ENCODE measurements at regions not wholly inside any gene's neighbourhood (a gene's known extent, or its start where the extent isn't known, plus 50 kb on each side); places are given as distances from the start of the nearest gene placed in this dataset.

DNA sequence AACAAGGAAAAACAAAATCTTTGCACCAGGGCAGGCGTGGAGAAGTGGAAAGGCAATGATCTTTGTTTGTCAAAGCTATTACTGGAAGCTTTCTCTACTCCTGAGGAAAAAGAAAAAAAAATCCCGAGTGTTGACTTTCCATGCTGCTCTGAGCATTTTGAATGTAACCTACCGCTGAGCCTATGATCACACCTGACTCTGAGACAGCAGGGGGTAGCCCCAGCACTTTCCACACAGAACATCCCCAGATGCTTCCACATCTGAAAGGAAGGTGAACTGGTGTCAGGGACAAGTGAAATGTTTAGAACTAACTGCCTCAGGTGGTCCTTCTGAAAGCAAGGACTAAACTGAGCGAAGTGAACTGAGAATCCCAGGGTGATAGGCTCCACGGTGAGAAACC lies 1315.1 kb upstream of the DDX18 start:
- Histone ChIP-seq H3K4ac (replicated peaks; ENCODE audit: insufficient read length, low read depth, low read length) (no peak overlapping the region), H3K56ac (replicated peaks; ENCODE audit: insufficient read length, low read depth, low read length) (no peak overlapping the region), H2BK20ac (ENCODE audit: low read length) (no peak overlapping the region), H2AFZ (ENCODE audit: low read length) (no peak overlapping the region), H3K79me1 (ENCODE audit: low read depth, low read length) (no peaks in the 10 kb centered on the region), H2BK12ac (ENCODE audit: low read depth, low read length) (no peak overlapping the region), H2BK5ac (ENCODE audit: low read depth, low read length) (no peak overlapping the region), H4K20me1 (replicated peaks in 1 of 2; ENCODE audit: control insufficient read depth in 1 of 2, insufficient read depth in 2 of 2, low read length in 2 of 2) (no peaks in the 10 kb centered on the region), H2AK5ac (ENCODE audit: low read depth, low read length) (no peak overlapping the region), H3K4me1 (replicated peaks in 1 of 4; ENCODE audit: control insufficient read depth in 3 of 4, insufficient read depth in 4 of 4, low read length in 3 of 4) (peaks cover 0 to 6% (median 2%) of the 10 kb centered on the region in 4 experiments; a peak in 2 of 7 replicates), H2BK15ac (ENCODE audit: low read length) (no peak overlapping the region), H4K8ac (ENCODE audit: extremely low read depth, insufficient read depth, low read length) (no peak overlapping the region), H3K14ac (ENCODE audit: insufficient read length) (no peak overlapping the region), H4K91ac (replicated peaks; ENCODE audit: insufficient read length, low read length) (no peak overlapping the region), H3K4me2 (ENCODE audit: insufficient read depth in 1 of 2, low read depth in 2 of 2, low read length in 2 of 2) (no peak overlapping the region), H3K9ac (replicated peaks in 1 of 4; ENCODE audit: extremely low read depth in 1 of 4, low read depth in 3 of 4, low read length in 3 of 4) (no peak overlapping the region), H4K5ac (ENCODE audit: insufficient read length, low read depth, low read length) (no peak overlapping the region), H3K23ac (ENCODE audit: insufficient read length) (no peak overlapping the region), H3K27me3 (replicated peaks in 1 of 4; ENCODE audit: control insufficient read depth in 3 of 4, extremely low read depth in 1 of 4, insufficient read depth in 3 of 4, low read length in 3 of 4) (no peaks in the 10 kb centered on the region), H3K27ac (ENCODE audit: low read depth, low read length) (no peak overlapping the region), H2BK120ac (replicated peaks; ENCODE audit: low read depth, low read length) (no peak overlapping the region), H3K4me3 (ENCODE audit: extremely low read depth in 1 of 4, insufficient read depth in 2 of 4, low read depth in 3 of 4, low read length in 4 of 4) (no peak overlapping the region; a peak in 1 of 8 replicates), H3K18ac (ENCODE audit: extremely low read depth, low read length) (no peak overlapping the region), H3K23me2 (ENCODE audit: low read depth, low read length) (no peaks in the 10 kb centered on the region), H3K36me3 (ENCODE audit: control insufficient read depth in 2 of 4, insufficient read depth in 4 of 4, low read length in 3 of 4) (no peaks in the 10 kb centered on the region), H3K9me3 (ENCODE audit: insufficient read depth in 2 of 2, low read depth in 1 of 2, low read length in 1 of 2) (no peaks in the 10 kb centered on the region), H3K79me2 (ENCODE audit: control insufficient read depth in 1 of 2, insufficient read depth in 2 of 2, low read length in 2 of 2) (no peaks in the 10 kb centered on the region)
- CTCF ChIA-PET (ENCODE audit: partially characterized antibody), result interaction anchor here (2.2 kb wide), 1 partner anchor 10 kb away, joined by 10 read pairs; no protein-coding TSS in a partner anchor
- 47% methylated on average over 5 of the region's 5 CpGs; no CpG with 5 or more reads in 1 of the 2 experiments for WGBS, 2 experiments (ENCODE audit: extremely low coverage in 1 of 2, insufficient coverage in 1 of 2, insufficient read length in 1 of 2, insufficient replicate concordance in 2 of 2, low coverage in 1 of 2, low lambda C conversion rate in 2 of 2, missing lambda C conversion rate in 1 of 2)
- POLR2A ChIA-PET (ENCODE audit: partially characterized antibody), result no interaction called here
- FAIRE-seq (no peak), DNase-seq (ENCODE audit: low read depth in 1 of 2, low spot score in 2 of 2) (no peak)
- TF ChIP-seq SP2 (IDR thresholded peaks at IDR 0.05; ENCODE audit: low read length) (no peak), CTBP2 (IDR thresholded peaks at IDR 0.05; ENCODE audit: borderline replicate concordance, insufficient read depth, insufficient read length, low read length) (no peak), SIN3A (conservative IDR thresholded peaks at IDR 0.05 in 1 of 2, IDR thresholded peaks at IDR 0.05 in 1 of 2; ENCODE audit: low read depth in 1 of 2, low read length in 2 of 2) (no peak), TEAD4 (IDR thresholded peaks at IDR 0.05; ENCODE audit: low read depth, low read length) (no peak), FOSL1 (IDR thresholded peaks at IDR 0.05; ENCODE audit: insufficient read depth, low read depth, low read length) (no peak), SAP30 (IDR thresholded peaks at IDR 0.05; ENCODE audit: insufficient read depth, insufficient replicate concordance, low read length) (no peak), GTF2F1 (IDR thresholded peaks at IDR 0.05; ENCODE audit: borderline replicate concordance, low read depth, low read length) (no peak), SRF (IDR thresholded peaks at IDR 0.05; ENCODE audit: low read depth, low read length) (no peak), EGR1 (IDR thresholded peaks at IDR 0.05; ENCODE audit: borderline replicate concordance, low read depth, low read length) (no peak), RAD21 (IDR thresholded peaks at IDR 0.05 in 1 of 2, conservative IDR thresholded peaks at IDR 0.05 in 1 of 2; ENCODE audit: low read depth in 2 of 2, low read length in 2 of 2) (no peak), RXRA (IDR thresholded peaks at IDR 0.05; ENCODE audit: insufficient read depth, low read depth, low read length) (no peak), KDM4A (IDR thresholded peaks at IDR 0.05; ENCODE audit: low read depth, low read length, severe bottlenecking) (no peak)
- TF ChIP-seq, protein P1, sequence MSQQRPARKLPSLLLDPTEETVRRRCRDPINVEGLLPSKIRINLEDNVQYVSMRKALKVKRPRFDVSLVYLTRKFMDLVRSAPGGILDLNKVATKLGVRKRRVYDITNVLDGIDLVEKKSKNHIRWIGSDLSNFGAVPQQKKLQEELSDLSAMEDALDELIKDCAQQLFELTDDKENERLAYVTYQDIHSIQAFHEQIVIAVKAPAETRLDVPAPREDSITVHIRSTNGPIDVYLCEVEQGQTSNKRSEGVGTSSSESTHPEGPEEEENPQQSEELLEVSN (IDR thresholded peaks at IDR 0.05), result no peak

Measured in H1 (cell line).